ENCODE measurements at regions not wholly inside any gene's neighbourhood (a gene's known extent, or its start where the extent isn't known, plus 50 kb on each side); places are given as distances from the start of the nearest gene placed in this dataset.

- TF ChIP-seq CTCF (IDR thresholded peaks at IDR 0.05) (no peak), POLR2A (IDR thresholded peaks at IDR 0.05; ENCODE audit: low read depth) (no peak), POLR2AphosphoS5 (IDR thresholded peaks at IDR 0.05) (no peak), EP300 (IDR thresholded peaks at IDR 0.05) (no peak)
Measured at GRCh38 chr6:113619077-113619476, 238.1 kb upstream of the MARCKS start.
